HG03060 (cell line): ENCODE measurements at regions not wholly inside any gene's neighbourhood (a gene's known extent, or its start where the extent isn't known, plus 50 kb on each side); places are given as distances from the start of the nearest gene placed in this dataset.

ENCODE experiments used
- ATAC-seq: cut with Tn5 transposase; IDR thresholded peaks from one replicate; pipeline ENCODE4 v1.9.1; 2021; ENCODE audit warnings: low read depth, moderate number of reproducible peaks; ENCODE audit not compliant: unreplicated experiment

GRCh38 chr17:14959106-14959648 is 305.9 kb downstream of the PMP22 start:
- no peak for ATAC-seq

DNA sequence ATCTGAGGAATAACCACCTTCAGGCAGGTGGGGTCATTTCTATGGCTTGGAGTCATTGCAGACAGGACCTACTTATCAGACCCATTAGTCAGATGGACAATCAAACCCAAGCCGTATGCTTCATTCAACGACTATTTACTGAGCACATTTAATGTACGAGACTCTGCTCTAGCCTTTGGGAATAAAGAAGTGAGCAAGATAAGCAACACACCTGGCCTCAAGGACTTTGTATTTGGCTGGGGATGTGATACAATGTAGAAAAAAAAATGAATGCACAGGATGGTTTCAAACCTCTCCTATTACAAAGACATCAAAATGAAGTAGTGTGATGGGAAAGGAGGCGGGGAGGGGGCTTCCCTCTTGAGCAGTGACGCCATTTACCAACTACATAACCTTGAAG is 311.7 kb downstream of the PMP22 start:
- no peak for ATAC-seq

DNA sequence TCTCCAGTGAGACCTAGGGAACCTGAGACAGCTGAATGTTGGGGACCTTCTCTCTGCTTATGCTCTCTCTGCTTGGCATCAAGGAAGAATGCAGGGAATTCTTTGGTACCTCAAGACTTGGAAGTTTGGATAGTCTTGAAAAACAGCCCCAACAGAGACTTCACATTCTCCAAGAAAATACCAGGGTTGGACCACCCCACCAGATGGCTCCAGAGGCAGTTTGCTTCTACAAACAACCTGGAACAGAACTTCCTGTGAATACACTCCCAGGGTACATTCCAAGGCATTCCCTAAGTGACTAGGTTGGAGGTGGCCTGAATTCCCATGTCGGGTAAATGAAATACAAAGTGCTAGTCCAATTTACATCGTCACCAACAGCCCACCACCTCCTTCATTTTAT is 314.4 kb downstream of the PMP22 start:
- no peak for ATAC-seq

DNA sequence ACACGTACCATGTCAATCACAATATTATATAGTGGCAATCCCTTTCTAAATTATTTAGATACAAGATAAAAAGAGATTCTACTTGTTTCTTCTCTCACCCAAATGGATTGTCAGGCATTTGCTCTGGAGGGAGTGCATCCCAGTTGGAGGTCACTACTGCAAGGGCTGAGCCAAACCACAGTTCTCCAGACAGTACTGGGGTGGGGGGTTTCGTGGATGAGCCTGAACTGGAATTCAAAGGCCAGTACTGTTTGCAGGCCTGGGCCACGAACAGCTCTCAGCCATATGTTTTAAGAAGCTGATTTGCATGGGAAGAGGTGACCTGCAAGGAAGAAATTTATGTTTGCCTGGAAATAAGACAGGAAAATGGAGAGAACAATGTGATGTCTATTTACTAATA is 314.9 kb downstream of the PMP22 start:
- ATAC-seq: no peak

DNA sequence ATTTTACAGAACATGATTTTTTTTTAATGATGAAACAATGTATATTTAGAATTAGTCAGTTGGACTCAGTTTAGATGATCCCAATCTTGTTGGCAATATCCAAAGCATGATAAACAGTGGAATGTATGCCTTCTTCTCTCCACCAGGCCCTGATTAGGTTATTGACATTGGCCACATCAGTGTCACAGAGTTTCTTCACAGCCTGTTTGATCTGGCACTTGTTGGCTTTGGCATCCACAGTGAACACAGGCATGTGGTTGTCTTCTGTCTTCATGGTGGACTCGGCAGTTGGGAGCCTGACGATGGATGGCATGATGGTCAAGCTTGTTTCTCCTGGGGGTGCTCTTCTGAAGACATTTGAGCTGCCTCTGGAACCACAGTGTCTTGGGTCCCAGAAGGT is 317.5 kb downstream of the PMP22 start:
- no peak for ATAC-seq

DNA sequence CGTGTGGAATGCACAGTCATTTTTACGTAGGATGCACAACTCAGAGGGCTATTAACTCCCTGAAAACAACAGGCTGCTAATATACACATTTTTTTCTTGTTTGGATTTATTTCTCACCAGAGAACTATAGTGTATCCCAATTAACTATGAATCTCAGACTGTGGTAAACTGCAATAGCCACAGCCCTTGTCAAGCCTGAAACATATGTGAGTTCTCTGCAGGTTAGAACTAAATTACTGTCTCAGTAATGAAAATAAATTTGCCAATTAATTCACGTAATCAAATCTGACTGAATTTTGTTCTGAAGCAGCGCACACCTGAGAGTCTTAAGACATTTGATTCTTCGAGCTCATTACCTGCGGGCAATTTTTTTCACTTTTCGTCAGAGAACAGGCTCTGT is 318.6 kb downstream of the PMP22 start:
- ATAC-seq: no peak

- no peak for ATAC-seq
These were observed 322.5 kb downstream of the PMP22 start for GRCh38 chr17:14942526-14943190.

DNA sequence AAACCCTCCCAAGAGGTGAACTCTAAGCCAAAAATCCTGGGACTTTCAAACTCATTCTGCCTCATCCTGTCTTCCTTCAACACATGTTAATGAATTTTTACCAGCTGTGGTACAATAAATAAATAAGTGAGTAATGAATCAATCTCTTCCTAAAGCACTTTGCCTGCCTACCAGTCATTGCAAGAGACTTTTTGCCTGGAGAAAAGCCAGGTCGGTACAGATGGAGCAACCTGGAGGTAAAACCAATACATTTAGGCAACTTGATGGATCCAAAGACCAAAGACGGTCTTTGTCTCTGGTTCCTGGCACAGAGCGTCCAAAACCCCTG is 324.2 kb downstream of the PMP22 start:
- ATAC-seq: no peak

GRCh38 chr17:14940108-14940937 is 324.8 kb downstream of the PMP22 start:
- no peak for ATAC-seq

- ATAC-seq: no peak
These were observed 329.2 kb downstream of the PMP22 start for GRCh38 chr17:14935845-14936485.

- no peak for ATAC-seq
These were observed 329.8 kb downstream of the PMP22 start for GRCh38 chr17:14935139-14935841.

GRCh38 chr17:14933676-14934075 is 331.4 kb downstream of the PMP22 start:
- no peak for ATAC-seq

DNA sequence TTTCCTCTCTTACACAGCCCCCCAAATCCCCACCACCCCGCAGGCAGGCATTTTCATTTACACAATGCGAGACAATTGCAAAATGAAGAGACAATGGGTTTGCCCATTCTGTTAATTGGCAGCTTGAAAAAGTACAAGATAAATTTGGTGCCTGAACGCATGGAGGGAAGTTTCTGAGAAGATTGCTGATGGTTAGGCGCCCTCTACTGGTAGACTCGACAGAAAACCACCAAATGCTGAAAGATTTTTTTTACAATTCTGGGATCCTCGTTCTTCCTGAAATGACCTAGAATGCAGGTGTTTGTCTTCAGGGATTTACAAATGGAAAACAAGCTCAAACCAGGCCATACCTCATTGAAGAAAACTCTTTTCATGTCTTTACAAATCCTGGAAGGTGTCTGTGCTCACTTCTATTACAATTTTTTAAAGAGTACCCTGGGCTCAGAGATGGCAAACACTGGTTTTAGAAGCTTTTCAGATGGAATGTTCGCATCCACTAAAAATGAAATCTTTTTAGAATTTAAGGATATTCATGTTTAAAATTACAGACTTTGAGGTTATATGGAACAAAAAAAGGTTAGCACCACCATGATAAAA is 338.5 kb downstream of the PMP22 start:
- ATAC-seq: no peak

- no peak for ATAC-seq
These were observed 339.1 kb downstream of the PMP22 start for GRCh38 chr17:14926073-14926472.

DNA sequence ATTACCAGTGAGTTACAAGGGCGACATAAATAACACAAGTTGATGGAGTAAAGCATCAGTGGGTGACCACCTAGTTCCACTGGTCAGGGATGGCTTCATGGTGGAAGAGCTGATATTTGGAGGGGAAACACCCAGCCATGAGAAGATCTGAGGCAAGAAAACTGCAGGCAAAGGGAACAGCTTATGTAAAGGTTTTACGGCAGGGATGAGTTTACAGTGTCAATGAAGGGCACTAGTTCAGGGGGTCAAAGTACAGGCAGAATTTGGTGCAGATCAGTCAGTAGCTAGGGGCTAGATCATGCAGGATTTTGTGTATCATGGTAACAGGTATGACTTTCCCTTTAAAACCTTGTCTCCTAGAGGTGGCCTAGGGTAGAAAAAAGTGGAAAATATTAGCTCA is 339.6 kb downstream of the PMP22 start:
- ATAC-seq: no peak

GRCh38 chr17:14923981-14924380 is 341.1 kb downstream of the PMP22 start:
- ATAC-seq: no peak

GRCh38 chr17:14922411-14922810 is 342.7 kb downstream of the PMP22 start:
- no peak for ATAC-seq

- no peak for ATAC-seq
These were observed 343.2 kb downstream of the PMP22 start for GRCh38 chr17:14921936-14922335.

- no peak for ATAC-seq
These were observed 345.4 kb downstream of the PMP22 start for GRCh38 chr17:14919631-14920213.

GRCh38 chr17:14919094-14919493 is 346.0 kb downstream of the PMP22 start:
- ATAC-seq: no peak
